Activated T-cell treated with anti-CD3 and anti-CD28 coated beads for 1 hour (primary cell): ENCODE measurements at regions not wholly inside any gene's neighbourhood (a gene's known extent, or its start where the extent isn't known, plus 50 kb on each side); places are given as distances from the start of the nearest gene placed in this dataset.

ENCODE experiments used
- DNase-seq: peaks from one replicate; pipeline ENCODE4 v3.0.0-alpha.2; 2020; ENCODE audit warnings: low read depth

- DNase-seq = no peak
These were observed 212.1 kb downstream of the GXYLT1 start for GRCh38 chr12:41932470-41932991.

DNA sequence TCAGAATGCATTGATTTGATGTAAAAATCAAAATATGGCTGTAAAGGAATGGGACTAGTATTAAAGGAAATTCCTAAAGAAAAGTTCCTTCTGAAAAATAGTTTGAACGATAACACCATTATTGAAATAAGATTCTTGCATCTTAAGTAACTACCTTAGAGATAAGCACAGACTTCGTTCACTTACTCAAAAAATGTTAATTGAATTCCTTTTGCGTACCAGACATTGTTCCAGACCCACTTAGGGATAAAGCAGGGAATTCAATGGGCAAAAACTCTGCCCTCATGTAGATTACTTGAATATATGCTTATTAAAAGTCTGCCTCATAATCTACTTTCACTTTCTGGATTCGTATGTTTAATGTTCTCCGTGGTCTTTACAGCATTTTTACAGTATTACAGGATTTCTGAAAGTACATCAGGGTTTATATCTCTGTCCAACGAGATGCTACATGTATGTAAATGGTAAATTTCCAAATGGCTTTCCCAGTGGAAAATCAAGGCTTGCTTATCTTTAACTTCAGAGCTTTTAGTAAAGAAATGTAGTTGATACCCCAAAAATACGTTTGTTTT, 213.7 kb downstream of the GXYLT1 start:
- no peak for DNase-seq

GRCh38 chr12:41924111-41924510, 220.6 kb downstream of the GXYLT1 start:
- no peak for DNase-seq

- no peak for DNase-seq
These were observed 221.3 kb downstream of the GXYLT1 start for GRCh38 chr12:41923351-41923750.

DNA sequence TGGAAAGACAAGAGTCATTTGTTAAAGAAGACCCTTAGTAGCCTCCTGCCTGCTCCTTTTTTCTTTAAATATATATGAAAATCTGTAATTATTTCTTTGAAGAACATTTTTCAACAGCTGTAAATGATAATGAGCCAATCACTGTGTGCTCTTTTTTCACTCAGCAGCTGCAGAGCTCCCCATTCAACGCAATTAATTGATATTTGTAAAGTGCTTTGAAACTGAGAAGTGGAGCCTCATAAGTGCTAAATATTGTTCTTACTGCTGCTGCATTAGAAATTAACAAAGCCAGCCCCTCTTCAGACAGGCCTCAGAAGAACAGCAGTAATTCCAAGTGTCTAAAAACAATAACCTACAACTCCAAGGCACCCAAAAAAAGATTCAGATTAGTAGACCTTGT, 224.3 kb downstream of the GXYLT1 start:
- no peak for DNase-seq

GRCh38 chr12:41919526-41920261, 225.0 kb downstream of the GXYLT1 start:
- DNase-seq = no peak

- DNase-seq = no peak
These were observed 225.6 kb downstream of the GXYLT1 start for GRCh38 chr12:41919048-41919447.

DNA sequence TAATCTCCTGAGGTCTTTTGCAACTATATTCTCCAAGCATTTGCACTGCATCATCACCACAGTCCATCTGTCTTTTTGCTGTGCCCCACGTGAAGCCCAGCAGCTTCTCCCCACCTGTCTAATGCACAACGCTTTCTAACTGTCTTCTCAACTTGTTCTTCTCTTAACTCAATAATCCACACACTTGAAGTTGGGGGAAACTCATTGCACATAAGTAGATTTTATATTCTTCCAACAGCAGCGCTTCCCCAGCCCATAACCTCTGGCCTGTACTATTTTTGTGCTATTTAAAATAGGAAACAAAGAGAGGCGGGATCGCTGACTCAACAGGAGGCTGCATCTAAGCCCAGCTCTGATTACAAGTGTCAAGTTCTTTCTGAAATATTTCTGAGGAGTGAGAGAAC, 226.7 kb downstream of the GXYLT1 start:
- DNase-seq = no peak

DNA sequence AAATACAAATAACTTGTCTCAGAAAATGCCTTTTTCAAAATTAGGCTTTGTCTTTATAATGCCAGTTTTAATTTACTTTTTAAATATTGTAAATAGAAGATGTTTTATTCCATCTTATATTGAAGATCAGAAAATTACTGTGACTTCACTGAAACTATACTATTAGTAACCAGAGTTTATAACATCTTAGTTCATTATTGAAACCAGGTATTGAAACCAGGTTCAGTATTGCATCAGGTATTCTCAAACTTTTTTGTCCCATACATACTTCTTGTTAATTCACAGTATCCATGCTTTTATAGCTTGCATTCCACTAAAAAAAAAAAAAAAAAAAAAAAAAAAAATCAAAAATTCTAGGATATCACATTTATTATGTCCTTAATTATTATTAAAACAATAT, 227.5 kb downstream of the GXYLT1 start:
- DNase-seq = no peak

DNA sequence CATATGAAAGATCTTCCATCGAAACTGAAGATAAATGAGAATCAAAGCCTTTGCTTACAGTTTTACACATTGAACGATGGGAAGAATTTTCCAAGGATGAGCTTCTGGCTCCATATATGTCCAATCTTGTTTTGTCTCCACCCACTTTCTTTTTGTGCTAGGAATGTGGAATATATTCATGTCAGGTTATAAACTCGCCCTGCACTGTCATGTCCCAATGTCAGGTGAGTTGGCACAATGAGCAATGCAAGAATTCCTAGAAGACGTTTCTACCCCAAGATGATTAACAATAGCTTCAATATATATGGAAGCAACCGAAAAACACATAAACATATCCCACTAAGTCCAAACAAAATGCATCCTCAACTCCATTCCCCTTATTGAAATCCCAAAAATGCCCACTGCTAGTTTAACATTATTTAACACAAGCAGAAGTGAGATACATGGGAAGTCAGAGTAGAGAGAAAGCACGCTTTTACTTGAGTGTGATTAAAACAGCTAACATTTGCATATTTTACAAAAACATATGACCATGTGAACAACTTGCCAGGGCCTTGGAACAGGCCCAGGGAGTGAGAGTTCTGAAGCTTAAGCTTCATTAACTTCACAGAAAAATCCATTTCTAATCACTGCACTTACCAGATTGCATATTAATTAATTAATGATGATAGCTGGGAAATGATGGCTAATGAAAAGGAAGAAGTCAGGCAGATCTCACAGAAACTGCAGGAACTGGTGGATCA, 233.9 kb downstream of the GXYLT1 start:
- DNase-seq = no peak

- no peak for DNase-seq
These were observed 236.5 kb downstream of the GXYLT1 start for GRCh38 chr12:41908206-41908605.

- no peak for DNase-seq
These were observed 237.1 kb downstream of the GXYLT1 start for GRCh38 chr12:41907550-41907949.

DNA sequence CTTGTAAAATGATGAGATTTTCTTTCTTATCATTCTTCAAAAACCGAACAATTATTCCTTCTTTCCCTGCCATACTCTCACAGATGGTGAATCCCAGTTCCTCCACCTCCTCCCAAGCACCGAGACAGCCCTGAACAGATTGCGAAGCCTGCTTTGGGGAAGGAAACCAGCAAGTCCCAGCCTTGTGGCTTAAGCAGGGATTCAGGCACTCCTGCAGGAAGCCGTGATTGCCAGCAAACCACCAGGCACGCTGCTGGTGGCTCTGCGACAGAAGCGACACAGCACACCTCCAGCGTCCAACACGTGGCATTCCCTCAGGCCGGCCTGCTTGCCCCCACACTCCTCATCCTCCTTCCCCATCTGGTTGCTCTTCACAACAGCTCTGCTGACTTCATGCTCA, 237.7 kb downstream of the GXYLT1 start:
- DNase-seq = no peak

- no peak for DNase-seq
These were observed 238.8 kb downstream of the GXYLT1 start for GRCh38 chr12:41905759-41906297.

DNA sequence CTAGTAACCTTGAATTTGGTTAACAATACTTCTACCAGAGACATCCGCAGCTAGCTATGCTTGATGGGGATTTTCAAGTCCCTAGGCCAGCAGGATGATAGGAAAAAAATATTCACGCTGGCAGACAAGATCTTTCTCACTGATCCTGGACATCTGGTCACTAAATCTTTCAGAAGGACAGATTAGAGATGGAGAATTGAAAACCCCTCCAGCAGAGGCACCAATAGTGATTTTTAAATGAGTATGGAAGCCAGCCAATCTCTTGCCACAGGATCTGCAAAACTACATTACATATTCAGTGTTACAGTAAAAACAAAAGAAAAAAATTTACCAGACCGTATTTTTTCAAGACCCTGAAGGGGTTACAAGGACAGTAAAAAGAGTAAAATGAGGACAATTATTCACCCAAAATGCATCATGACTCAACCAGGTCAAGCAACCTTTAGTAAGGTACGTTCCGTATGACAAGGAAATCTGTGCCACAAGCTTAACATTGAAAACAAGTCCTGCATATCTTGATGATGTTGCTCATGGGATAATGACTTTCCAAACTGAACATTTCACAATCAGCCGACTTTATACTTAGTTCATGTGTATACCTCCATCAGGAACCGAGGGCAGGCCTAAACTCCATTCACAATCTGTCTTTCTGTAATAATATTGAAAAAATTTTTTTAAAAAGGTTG, 239.5 kb downstream of the GXYLT1 start:
- no peak for DNase-seq

- no peak for DNase-seq
These were observed 240.6 kb downstream of the GXYLT1 start for GRCh38 chr12:41904041-41904440.

- no peak for DNase-seq
These were observed 241.5 kb downstream of the GXYLT1 start for GRCh38 chr12:41903014-41903708.

DNA sequence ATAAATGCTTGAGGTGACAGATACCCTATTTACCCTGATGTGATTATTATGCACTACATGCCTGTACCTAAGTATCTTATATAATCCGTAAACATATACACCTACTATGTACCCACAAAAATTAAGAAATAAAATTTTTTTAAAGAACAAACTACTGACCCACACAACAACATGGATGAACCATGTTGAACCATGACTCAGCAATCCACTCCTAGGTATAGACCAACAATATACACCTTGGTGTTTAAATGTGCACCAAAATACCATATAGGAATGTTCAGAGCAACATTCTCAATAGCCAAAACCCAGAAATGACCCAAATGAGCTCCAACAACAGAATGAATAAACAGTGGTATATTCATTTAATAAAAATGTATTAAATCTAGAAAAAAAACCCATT, 245.1 kb downstream of the GXYLT1 start:
- no peak for DNase-seq

- DNase-seq = no peak
These were observed 247.1 kb downstream of the GXYLT1 start for GRCh38 chr12:41897593-41897992.

DNA sequence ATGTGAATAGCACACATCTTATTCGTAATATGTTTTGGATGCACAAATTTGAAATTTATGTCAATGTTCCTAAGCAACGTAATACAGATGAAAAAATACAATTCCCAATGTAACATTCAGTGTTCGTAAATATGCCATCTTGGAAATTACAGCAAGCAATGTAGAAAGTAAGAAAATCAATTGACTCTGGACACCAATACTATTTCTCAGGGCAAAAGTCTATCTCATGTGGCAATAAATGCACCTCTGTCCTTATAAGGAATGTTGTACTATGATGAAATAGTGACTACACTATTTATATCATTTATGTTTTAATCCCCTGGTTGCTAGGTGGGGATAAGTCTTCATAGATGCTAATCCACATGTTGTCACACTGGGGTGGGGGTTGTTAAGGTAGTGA, 251.2 kb downstream of the GXYLT1 start:
- no peak for DNase-seq

DNA sequence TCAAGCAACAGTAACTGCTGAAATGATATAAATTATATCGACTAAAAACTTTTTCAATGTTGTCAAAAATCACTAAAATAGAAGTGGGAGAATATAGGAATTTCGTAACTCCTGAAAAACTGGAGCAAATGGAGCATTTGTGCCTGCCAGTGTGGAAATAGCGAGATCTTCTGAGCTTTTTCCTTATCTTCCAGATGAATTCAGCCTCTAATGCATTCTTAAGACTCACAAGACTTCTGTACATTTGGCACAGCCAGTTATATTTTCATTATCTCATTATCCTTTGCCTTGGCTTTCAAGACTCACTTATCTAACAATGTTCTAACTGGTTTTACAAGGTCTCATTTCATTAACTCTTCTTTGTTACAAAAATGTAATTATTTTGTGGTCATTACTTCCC, 252.4 kb downstream of the GXYLT1 start:
- no peak for DNase-seq

DNA sequence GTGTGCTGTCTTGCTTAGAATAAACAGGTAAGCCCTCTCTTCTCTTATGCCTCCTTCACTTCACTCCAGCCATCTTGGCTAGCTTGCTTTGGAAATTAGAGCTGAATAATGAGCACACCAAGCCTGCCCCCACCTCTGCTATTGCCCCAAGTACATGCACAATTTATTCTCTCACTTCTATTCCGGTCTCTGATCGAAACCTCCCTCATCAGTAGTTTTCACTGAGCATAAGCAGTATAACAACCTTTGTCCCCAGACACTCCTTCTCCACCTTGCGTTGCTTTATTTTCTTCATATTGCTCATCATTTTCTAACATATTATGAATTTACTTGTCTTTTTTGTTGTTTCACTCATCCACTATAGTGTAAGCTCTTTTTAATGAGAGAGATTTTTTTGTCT, 253.4 kb downstream of the GXYLT1 start:
- DNase-seq = no peak
